GM04503 (cell line): ENCODE measurements at regions not wholly inside any gene's neighbourhood (a gene's known extent, or its start where the extent isn't known, plus 50 kb on each side); places are given as distances from the start of the nearest gene placed in this dataset.

Source experiments
- DNase-seq: peaks from one replicate; pipeline ENCODE4 v3.0.0-alpha.2; 2012; ENCODE audit warnings: low read depth

DNA sequence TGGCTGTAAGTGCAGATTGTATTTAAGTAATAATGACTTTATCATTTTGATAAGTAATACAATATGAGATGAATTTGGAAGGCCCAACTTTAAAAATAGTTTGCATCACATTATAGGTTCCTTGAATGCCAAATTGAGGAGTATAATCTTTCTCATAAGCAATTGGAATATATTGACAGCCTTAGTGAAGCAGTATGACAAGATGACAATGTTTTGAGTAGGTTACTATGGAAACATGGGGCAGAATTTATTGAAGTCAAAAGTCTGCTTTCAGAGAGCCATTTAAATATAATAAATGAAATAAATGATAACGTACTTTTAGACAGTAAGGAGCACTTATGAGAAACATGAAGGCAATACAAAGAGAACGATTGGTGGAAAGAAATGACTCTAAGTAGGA lies 776.4 kb downstream of the TECRL start:
- no peak for DNase-seq

- no peak for DNase-seq
Measured at GRCh38 chr4:63620271-63620670, 789.0 kb downstream of the TECRL start.

DNA sequence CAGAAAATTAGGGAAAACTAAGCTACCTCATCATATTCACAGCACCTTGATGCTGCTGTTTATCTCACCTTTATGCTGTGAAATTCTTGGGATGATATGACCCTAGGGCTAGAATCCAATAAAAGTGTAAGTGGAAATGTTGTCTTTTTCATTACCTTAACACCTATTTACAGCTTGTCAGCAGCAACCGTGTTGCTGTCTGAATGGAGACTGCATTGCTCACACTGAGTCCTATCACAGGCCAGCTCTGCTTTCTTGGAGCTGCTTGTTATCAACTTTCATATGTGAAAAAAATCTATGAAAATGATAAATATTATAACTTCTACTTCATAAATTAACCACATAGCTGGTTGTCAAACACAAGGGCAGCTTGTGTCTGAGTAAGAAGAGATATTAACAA lies 789.5 kb downstream of the TECRL start:
- no peak for DNase-seq

DNA sequence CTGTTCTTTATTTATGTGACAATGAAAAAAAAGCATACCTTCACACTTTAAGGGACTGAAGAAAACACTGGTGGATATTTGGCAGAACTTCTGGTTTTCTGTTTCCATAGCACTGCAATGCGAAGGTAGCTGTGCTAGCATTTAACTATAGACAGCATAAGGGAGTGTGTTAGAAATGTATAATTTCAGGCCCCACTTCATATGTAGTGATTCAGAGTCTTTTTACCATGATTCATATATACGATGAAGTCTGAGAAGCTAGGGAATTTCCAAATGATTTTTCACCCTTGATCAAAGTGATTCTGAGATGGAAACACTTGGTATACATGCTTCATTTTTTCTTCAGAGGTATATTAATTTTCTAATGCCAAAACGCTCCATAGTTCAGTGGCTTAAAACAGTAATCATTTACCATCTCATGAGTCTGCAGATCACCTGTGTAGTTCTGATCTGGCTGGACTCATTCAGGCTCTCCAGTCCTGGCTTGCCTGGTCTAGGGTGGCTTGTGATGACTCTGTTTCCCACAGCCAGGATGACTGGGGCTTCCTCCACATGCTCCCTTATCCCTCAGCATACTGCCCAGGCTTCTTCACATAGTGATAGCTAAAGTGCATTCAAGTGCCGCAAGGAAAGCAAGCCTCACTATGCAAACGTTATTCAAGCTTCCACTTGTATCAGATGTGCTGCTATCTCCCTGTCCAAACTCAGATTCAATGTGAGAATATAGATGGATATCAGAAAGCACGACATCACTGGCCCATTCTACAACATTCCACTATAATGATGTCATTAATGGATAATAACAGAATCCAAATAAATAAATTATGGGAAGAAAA lies 790.1 kb downstream of the TECRL start:
- DNase-seq: no peak

- no peak for DNase-seq
Measured at GRCh38 chr4:63607169-63607872, 801.9 kb downstream of the TECRL start.

- no peak for DNase-seq
Measured at GRCh38 chr4:63589796-63590195, 819.5 kb downstream of the TECRL start.

DNA sequence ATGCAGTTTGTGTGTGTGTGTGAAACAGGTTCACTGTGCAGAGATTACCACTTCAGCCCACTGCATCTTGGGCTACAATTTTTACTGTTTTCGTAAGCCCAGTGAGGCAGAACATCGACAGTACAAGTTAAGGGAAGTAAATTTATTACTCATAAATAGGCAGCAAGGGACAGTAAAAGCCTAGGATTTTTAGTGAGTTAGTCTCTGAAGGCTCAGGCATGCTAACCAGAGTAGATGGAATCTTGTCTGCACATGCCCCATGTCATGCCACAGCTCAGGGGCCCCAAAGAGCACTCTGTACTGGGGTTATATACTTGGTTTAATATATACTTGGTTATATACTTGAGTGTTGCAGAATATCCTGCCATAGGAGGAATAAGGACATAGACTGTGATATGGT lies 825.7 kb downstream of the TECRL start:
- DNase-seq: no peak

DNA sequence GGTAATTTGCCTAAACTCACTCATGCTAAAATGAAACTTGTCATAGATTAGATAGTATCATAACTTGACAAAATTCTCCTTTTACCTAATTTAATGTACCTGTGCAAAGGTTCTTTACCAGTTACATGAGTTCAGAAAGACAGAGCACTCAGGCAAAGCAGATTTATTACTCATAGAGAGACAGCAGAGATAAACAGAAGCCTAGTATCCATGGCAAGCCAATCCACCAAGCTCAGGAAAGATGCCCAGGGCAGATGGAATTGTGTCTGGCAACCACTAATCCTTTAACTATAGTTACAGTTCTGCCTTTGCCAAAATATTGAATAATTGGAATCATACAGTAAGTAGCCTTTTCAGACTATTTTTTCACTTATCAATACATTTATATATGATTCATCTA lies 826.2 kb downstream of the TECRL start:
- DNase-seq: no peak

DNA sequence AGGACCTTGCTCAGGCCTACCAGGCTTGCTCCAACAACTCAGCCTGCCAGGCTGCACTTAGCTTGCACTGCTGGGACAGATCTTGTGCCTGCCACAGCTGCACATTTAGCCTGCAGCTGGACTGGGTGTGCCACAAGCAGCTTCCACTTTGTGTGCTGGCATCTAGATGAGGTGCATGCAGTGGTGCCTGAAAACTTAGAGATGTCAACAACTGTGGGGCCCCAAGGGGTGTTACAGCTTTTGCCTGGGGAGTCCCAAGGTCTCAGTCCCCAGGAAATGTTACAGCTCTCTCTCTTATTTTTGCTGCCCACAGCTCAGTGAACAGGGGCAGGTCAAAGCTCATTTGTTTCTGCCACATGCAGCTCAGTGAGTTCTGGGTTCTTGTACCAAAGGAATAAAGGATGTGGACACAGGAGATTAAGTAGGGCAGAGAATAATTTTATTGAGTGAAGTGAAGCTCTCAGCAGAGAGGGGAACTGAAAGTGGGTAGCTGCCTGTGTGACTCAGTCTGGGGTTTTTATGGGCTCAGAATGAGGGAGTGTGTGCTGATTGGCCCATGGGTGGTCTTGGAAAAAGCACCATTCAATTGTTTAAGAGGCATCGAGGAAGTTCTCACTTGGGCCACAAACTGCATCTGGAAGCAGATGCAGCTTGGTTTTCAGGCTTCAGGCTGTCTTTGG lies 828.3 kb downstream of the TECRL start:
- no peak for DNase-seq

DNA sequence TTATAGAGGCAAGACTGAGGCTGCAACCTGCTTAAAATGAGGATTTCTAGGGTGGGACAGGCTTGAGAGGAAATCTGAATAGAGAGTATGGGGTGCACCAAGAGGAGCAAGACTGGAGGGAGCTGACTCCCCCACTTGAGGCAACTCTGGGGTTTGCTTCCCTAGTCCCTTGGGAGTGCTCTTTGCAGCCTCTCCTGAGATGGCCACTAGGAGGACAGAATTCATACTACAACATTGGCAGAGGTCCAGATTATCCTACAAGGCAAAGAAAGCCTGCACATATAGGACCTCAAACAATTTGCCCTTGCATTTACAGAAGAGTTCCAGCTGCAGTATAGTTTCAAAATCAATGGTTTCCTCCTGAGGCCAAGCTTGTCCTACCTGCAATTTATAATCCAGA lies 830.9 kb downstream of the TECRL start:
- no peak for DNase-seq

GRCh38 chr4:63566658-63567057 lies 842.6 kb downstream of the TECRL start:
- DNase-seq: no peak

GRCh38 chr4:63563288-63564014 lies 845.8 kb downstream of the TECRL start:
- no peak for DNase-seq

- no peak for DNase-seq
Measured at GRCh38 chr4:63558709-63559108, 850.5 kb downstream of the TECRL start.

GRCh38 chr4:63556332-63556731 lies 852.9 kb downstream of the TECRL start:
- no peak for DNase-seq

DNA sequence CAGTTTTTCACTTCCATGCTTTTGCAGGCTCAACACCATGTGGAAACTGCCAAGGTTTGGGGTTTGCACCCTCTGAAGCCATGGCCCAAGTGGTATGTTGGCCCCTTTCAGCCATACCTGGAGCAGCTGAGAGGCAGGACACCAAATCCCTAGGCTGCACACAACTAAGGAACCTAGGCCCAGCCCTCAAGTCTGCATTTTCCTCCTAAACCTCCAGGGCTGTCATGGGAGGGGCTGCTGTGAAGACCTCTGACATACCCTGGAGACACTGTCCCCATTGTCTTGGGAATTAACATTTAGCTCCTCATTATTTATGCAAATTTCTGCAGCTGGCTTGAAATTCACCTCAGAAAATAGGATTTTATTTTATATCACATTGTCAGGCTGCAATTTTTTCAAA lies 856.1 kb downstream of the TECRL start:
- no peak for DNase-seq

DNA sequence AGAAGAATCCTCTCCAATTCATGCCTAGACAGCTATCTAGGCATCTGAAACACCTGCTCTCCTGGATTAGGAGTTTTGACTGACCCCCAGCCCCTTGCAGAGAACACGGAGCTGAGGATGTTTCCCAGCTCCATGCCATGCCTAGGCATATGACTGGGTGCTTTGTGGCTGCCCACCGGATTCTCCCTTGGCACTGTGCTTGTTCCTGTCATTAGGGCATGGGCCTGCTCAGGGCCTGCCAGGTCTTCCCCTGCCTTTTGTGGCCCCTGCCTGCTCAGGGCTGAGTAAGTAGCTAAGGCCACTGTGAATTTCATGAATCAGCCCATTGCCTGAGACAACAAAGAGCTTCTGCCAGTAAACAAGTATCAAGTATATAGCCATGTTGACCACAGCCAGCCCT lies 867.4 kb downstream of the TECRL start:
- DNase-seq: no peak

GRCh38 chr4:63529581-63530337 lies 879.5 kb downstream of the TECRL start:
- no peak for DNase-seq

DNA sequence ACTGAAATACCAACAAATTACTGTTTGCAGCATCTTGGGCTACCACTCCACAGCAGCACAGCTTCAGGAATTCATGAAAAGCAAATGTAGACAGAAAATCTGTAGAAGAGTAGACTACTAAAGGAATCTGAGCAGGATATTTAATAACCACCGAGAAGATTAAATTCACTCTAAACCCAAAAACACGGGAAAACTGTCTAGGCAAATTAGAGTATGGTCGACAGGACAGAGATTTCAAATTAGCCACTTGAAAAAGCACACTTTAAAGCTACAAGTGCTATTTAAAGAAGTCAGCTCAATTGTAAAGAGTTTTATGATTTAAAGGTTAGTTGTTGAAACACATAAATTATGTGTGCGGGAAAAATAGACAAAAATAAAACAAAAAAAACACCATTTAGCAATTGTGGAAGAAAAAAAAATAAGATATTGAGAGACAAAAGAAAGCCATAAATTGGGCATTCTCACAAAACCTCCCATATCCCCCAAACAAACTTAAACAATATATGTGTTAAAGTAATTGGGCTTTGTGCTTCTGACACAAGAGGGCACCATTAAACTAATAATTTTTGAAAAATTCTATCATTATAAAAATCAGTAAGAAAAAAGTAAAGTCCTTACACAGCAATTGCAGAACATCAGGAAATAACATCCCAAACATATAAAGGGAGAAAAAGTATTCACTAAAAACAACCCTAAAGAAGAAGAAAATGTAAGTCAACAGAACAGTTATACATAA lies 880.8 kb downstream of the TECRL start:
- DNase-seq: no peak

DNA sequence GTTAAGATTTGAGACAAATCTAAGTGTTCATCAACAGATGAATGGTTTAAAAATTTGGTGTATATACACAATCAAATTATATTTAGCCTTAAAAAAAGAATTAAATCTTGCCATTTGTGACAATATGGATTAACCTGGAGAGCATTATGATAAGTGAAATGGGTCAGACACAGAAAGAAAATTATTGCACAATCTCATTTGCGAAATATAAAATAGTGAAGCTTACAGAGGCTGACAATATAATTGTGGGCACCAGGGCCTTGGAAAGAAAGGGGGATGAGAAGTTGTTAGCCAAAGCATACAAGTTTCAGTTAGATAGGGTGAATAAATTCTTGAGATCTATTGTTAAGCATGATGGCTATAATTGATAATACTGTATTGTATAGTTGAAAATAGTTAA lies 883.0 kb downstream of the TECRL start:
- DNase-seq: no peak

GRCh38 chr4:63524764-63525163 lies 884.5 kb downstream of the TECRL start:
- DNase-seq: no peak
